ENCODE measurements at regions not wholly inside any gene's neighbourhood (a gene's known extent, or its start where the extent isn't known, plus 50 kb on each side); places are given as distances from the start of the nearest gene placed in this dataset.

- Mint-ChIP-seq H3K9me3 (peaks cover 0 to 13% (median 3%) of the 10 kb centered on the region in 7 donors), H3K27me3 (ENCODE audit: low read depth in 3 of 3) (no peaks in the 10 kb centered on the region), H3K36me3 (no peaks in the 10 kb centered on the region), H3K4me1 (no peaks in the 10 kb centered on the region), H3K4me3 (no peak overlapping the region), H3K27ac (no peak overlapping the region)
- no peak overlapping the region for H3K4me3 ChIP-seq (replicated peaks in 1 of 3; ENCODE audit: low read depth in 2 of 3, low read length in 3 of 3)
- no peak overlapping the region for H3K9ac ChIP-seq (ENCODE audit: insufficient read depth, low read length, poor library complexity, severe bottlenecking)
- no peak overlapping the region for H2AFZ ChIP-seq (ENCODE audit: insufficient read depth, low read depth, low read length, poor library complexity, severe bottlenecking)
- no peaks in the 10 kb centered on the region for H3K36me3 ChIP-seq (replicated peaks in 1 of 2; ENCODE audit: control insufficient read depth in 1 of 2, insufficient read depth in 2 of 2, low read length in 2 of 2)
- TF ChIP-seq, protein P1, sequence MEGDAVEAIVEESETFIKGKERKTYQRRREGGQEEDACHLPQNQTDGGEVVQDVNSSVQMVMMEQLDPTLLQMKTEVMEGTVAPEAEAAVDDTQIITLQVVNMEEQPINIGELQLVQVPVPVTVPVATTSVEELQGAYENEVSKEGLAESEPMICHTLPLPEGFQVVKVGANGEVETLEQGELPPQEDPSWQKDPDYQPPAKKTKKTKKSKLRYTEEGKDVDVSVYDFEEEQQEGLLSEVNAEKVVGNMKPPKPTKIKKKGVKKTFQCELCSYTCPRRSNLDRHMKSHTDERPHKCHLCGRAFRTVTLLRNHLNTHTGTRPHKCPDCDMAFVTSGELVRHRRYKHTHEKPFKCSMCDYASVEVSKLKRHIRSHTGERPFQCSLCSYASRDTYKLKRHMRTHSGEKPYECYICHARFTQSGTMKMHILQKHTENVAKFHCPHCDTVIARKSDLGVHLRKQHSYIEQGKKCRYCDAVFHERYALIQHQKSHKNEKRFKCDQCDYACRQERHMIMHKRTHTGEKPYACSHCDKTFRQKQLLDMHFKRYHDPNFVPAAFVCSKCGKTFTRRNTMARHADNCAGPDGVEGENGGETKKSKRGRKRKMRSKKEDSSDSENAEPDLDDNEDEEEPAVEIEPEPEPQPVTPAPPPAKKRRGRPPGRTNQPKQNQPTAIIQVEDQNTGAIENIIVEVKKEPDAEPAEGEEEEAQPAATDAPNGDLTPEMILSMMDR (IDR thresholded peaks at IDR 0.05) = no peak
- no peaks in the 10 kb centered on the region for H3K27me3 ChIP-seq (ENCODE audit: control insufficient read depth in 2 of 2, insufficient read depth in 2 of 2, low read length in 2 of 2)
- 84% methylated on average over 7 of the region's 7 CpGs for WGBS (ENCODE audit: insufficient coverage)
- no peaks in the 10 kb centered on the region for H4K20me1 ChIP-seq (ENCODE audit: insufficient read depth, low read length)
- intact Hi-C loops (cut with micrococcal nuclease) = no loop called here
- peaks cover 0 to 19% of the 10 kb centered on the region in 2 donors for H3K9me3 ChIP-seq (replicated peaks in 1 of 2; ENCODE audit: control insufficient read depth in 1 of 2, insufficient read depth in 1 of 2, low read length in 2 of 2)
- no peaks in the 10 kb centered on the region for H3K79me2 ChIP-seq (ENCODE audit: insufficient read depth, low read length)
- no peak overlapping the region for H3K27ac ChIP-seq (ENCODE audit: low read depth in 1 of 2, low read length in 2 of 2)
- no peaks in the 10 kb centered on the region for H3K4me1 ChIP-seq (ENCODE audit: control insufficient read depth in 1 of 2, insufficient read depth in 2 of 2, low read length in 2 of 2)
- no peak overlapping the region for H3K4me2 ChIP-seq (replicated peaks; ENCODE audit: extremely low read depth, low read length, poor library complexity, severe bottlenecking)
- no peak for DNase-seq
Measured at GRCh38 chr1:106620521-106620954, 435.9 kb upstream of the PRMT6 start.

DNA sequence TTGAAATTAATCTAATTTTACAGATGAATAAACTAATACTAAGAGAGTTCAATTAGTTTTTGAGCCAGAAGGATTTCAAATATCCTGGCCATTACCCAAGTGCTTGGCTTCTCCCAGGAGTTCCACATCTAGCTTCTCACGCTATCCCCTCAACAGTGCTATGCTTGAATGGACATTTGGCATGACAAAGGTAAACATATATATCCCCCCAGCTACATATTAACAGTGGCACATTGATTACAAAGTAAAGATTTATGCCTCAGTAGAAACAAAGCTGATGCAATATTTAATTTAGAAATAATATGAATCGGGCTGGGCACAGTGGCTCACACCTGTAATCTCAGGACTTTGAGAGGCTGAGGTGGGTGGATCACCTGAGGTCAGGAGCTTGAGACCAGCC lies 434.6 kb upstream of the PRMT6 start:
- Histone ChIP-seq H3K79me2 (ENCODE audit: insufficient read depth, low read length) (no peaks in the 10 kb centered on the region), H3K4me3 (replicated peaks in 1 of 3; ENCODE audit: low read depth in 2 of 3, low read length in 3 of 3) (no peak overlapping the region), H4K20me1 (ENCODE audit: insufficient read depth, low read length) (no peaks in the 10 kb centered on the region), H2AFZ (ENCODE audit: insufficient read depth, low read depth, low read length, poor library complexity, severe bottlenecking) (no peak overlapping the region), H3K36me3 (replicated peaks in 1 of 2; ENCODE audit: control insufficient read depth in 1 of 2, insufficient read depth in 2 of 2, low read length in 2 of 2) (no peaks in the 10 kb centered on the region), H3K4me1 (ENCODE audit: control insufficient read depth in 1 of 2, insufficient read depth in 2 of 2, low read length in 2 of 2) (no peaks in the 10 kb centered on the region), H3K9ac (ENCODE audit: insufficient read depth, low read length, poor library complexity, severe bottlenecking) (no peak overlapping the region), H3K4me2 (replicated peaks; ENCODE audit: extremely low read depth, low read length, poor library complexity, severe bottlenecking) (no peak overlapping the region), H3K27ac (ENCODE audit: low read depth in 1 of 2, low read length in 2 of 2) (no peak overlapping the region), H3K9me3 (replicated peaks in 1 of 2; ENCODE audit: control insufficient read depth in 1 of 2, insufficient read depth in 1 of 2, low read length in 2 of 2) (peaks cover 0 to 19% of the 10 kb centered on the region in 2 donors), H3K27me3 (ENCODE audit: control insufficient read depth in 2 of 2, insufficient read depth in 2 of 2, low read length in 2 of 2) (no peaks in the 10 kb centered on the region)
- H3K4me3 Mint-ChIP-seq = peak overlapping the region in 1 of 2 donors; percentile 34
- H3K9me3 Mint-ChIP-seq = peaks cover 2 to 16% (median 4%) of the 10 kb centered on the region in 7 donors
- no peaks in the 10 kb centered on the region for H3K27me3 Mint-ChIP-seq (ENCODE audit: low read depth in 3 of 3)
- no peak for DNase-seq
- H3K4me1 Mint-ChIP-seq = no peaks in the 10 kb centered on the region
- intact Hi-C loops (cut with micrococcal nuclease) = no loop called here
- TF ChIP-seq, protein P1 (IDR thresholded peaks at IDR 0.05) = no peak
- no CpG with 5 or more reads among the region's 2 CpGs for WGBS (ENCODE audit: insufficient coverage)
- no peak overlapping the region for H3K27ac Mint-ChIP-seq
- no peaks in the 10 kb centered on the region for H3K36me3 Mint-ChIP-seq
